ENCODE measurements at regions not wholly inside any gene's neighbourhood (a gene's known extent, or its start where the extent isn't known, plus 50 kb on each side); places are given as distances from the start of the nearest gene placed in this dataset.
"Not testable (repeated sequence)": the region's sequence is repeated elsewhere in the genome, so short reads cannot be mapped to it uniquely, and the experiment has no call there.

DNA sequence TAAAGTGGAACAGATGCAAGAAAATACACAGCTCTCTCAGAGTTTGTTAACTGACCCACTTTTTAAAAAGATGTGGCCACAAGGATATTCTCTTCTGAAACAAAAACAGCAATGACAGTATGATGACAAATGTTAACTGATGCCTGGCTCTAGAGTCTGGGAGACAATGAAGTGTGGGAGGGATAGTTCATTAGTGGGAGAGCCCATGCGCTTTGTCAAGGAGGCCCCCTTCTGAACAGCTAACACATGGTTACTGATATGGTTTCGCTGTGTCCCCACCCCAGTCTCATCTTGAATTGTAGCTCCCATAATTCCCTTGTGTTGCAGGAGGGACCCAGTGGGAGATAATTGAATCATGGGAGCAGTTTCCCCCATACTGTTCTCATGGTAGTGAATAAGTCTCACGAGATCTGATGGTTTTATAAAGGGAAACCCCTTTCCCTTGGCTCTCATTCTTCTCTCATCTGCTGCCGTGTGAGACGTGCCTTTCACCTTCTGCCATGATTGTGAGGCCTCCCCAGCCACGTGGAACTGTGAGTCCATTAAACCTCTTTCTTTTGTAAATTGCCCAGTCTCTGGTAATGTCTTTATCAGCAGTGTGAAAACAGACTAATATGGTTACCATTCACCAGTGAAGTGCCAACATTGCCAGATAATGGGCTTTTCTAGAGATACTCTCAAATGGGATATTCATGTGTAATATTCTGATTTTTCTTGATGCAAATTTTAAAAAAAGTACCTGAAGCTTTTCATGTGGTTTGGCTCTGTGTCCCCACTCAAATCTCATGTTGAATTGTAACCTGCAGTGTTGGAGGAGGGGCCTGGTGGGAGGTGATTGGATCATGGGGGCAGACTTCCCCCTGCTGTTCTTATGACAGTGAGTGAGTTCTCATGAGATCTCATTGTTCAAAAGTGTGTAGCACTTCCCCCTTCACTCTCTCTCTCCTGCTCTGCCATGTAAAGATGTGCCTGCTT, 435.8 kb downstream of the SHISA9 start:
- DNase-seq = not testable (repeated sequence)

DNA sequence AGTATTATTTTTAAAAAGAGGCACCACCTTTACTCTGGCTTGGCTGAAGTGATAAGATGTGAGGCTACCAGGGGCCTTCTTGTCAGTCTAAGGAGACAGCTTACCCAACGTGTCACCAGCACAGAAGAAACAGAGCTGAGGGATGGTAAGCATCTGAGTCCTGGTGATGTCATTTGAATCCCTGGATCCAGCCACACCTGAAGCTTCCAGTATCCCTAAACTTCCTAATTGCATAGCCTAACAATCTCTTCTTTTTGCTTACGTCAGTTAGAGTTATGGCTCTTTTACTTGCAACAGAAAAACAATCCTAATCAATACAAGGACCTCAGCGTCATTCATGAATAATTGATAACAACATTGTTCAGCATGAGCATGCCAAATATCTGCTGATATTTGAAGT, 436.6 kb downstream of the SHISA9 start:
- DNase-seq = no peak

DNA sequence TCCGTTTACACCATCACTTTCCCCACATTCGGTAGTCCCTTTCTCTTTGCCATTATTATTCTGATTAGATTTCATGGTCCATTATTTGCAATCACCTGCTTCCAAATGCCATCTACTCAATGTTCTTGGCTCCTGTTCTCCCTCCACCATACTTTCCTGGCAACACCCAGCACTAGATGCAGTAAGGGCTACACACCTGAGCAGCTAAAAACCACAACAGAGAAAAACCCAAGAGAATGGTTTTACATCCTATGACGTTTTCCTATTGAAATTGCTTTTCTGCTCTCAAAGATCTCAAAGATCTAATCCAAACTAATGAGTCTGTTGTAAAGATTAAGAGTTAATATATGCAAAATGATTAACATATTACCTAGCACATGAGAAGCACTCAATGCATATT, 441.3 kb downstream of the SHISA9 start:
- no peak for DNase-seq

DNA sequence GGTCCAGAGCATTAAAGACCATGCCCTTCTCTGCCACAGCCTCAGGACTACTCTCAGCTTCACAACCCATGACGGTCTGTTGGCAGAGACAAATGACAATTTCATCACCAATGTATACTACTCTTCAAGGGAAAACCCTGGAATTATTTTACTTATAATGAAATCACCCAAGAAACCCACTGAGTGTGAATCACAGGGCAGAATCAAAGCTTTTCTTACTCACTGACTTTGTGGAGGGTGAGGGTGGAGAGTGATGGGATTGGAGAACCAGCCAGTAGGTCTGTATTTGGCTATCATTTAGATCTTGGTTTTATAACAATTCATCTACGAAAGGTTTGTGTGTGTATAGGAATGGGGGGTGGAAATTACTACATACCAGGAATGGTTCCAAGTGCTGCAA, 442.6 kb downstream of the SHISA9 start:
- no peak for DNase-seq

DNA sequence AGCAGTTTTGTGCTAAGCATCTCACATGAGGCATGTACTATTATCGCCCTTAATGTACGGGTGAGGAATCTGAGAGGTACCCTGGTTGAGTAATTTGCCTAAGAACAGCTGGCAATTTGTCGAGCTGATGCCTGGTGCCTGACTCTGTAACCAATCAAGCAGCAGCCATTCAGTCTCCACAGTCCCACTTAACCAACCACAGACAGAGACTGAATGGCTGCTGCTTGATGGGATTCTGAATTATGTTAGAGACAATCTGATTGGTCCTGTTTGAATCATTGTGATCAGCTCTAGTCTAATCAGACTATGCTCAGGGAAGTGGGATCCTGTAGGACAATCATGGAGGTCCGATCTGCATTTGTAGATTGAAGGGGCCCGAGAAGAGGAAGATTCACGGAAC, 447.0 kb downstream of the SHISA9 start:
- DNase-seq = no peak

DNA sequence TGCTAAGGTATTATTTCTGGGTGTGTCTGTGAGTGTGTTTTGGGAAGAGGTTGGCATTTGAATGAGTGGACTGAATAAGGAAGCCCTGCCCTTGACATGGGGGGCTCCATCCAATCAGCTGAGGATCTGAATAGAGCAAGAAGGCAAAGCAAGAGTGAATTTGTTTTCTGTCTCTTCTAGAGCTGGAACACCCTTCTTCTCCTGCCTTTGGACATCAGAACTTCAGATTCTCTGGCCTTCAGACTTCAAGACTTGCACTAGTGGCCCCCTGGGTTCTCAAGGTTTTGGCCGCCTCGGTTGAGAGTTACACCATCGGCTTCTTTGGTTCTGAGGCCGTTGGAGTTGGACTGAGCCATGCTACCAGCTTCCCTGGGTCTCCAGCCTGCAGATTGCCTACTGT, 448.6 kb downstream of the SHISA9 start:
- no peak for DNase-seq

DNA sequence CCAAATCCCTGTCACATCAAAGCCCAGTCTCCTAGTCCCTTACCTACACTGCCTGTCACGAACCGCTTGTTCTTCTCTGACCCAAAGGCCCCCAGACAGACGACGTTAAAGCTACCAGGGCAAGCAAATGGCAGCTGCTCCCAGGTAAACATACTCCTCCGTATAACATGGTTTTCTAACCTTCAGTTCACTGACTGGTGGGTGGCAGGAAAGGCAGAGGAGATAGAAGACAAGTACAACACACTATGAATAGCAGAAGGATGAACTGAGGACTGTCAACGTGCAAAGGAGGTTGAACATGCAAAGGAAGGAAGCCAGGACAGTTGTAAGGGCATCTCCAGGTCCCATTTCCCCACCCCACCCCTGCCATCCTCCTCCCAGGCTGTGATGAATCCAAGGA, 449.8 kb downstream of the SHISA9 start:
- DNase-seq = no peak

DNA sequence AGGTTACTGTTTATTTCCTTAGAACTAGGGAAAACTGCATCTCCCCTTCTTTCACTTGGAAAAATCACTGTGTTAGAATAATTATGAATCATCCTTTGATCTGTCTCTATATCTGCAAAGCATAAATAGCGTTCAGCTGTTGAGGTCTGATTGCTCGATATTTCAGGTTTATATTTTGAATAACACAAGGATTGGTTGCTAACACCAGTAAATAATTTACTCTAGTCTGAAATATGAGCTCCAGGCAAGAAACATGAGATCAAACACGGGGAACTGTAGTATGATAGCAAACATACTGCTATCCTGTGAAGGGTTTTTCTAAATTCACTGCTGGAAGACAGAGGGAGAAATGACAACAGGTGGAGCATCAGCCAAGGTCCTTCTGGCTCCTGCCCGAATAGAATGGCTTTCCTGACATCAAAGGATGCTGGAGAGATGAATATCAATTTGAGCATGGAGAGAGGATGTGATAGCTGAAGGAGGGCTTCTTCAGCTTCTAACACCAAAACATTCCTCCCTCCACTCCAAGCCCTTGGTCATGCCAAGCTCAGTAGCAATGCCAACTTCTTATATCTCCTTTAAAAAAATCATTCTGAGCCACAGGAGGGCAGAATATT, 450.3 kb downstream of the SHISA9 start:
- no peak for DNase-seq

DNA sequence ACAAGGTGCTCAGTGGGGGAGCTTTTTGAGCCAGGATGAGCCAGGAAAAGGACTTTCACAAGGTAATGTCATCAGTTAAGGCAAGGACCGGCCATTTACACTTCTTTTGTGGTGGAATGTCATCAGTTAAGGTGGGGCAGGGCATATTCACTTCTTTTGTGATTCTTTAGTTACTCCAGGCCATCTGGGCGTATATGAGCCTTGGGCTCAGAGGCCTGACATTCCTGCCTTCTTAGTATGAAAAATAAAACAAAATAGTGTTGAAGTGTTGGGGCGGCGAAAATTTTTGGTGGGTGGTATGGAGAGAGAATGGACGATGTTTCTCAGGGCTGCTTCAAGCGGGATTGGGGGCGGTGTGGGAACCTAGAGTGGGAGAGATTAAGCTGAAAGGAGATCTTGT, 451.4 kb downstream of the SHISA9 start:
- DNase-seq = not testable (repeated sequence)

DNA sequence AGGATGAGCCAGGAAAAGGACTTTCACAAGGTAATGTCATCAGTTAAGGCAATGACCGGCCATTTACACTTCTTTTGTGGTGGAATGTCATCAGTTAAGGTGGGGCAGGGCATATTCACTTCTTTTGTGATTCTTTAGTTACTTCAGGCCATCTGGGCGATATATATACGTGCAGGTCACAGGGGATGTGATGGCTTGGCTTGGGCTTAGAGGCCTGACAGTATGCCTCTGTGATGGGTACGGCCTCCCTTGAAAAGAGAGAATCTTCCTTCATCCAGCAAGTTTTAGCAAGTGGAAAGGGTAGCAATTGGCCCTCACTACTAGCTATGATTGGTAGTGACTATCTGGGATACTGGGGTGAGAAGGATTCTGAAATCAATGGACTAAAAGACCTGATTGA, 456.4 kb downstream of the SHISA9 start:
- not testable (repeated sequence) for DNase-seq

DNA sequence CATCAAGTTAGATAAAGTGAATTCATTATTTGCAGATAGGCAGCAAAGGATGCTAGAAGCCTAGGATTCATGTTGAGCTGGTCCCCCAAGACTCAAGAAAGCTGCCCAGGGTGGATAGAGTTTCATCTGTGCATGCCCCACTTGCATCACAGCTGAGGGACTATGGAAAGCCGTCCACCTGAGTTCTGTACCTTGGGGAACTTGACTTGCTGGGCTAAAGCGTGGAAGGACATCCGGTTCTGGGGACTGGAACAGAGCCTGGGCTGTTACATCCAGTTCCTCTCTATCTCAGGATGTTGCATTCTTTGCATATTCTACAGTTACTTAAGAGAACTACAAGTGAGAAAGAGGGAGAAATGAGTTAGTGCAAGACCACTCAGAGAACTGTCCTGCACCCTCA, 458.4 kb downstream of the SHISA9 start:
- no peak for DNase-seq

DNA sequence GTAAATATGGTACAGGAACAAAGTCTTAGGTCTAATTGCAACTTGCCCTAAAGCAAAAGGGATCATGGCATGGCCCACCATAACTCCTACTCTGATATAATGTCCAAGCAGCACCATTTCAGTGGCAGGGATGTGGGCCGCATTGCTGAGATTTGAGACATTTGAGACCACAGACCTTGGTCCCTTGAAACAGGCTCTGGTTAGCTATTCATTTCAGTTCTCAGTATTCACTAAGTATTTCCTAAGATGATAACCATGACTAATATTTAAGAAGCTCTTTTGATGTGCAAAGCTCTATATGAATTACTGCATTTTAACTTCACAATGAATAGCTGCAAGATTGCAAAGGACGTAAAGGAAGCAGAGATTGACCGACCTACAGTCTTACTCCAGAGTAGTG, 471.0 kb downstream of the SHISA9 start:
- DNase-seq = no peak

DNA sequence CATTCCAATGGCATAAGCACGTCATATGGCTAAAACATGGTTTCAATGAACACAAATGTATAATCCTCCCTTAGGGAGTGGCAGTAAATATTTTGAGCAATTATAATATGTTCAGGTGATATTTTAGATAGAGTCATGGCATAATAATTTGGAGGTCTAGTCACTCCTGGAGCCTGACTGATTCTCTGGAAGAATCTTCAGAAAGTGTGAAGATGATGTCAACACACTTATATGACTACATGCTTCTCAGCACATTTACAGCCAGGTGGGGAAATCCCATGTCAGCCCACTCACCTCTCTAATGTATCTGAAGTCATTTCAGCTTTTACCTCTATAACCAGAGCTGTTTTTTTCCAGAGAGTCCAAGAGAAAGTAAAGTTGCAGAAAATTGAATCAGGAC, 474.8 kb downstream of the SHISA9 start:
- DNase-seq = no peak

DNA sequence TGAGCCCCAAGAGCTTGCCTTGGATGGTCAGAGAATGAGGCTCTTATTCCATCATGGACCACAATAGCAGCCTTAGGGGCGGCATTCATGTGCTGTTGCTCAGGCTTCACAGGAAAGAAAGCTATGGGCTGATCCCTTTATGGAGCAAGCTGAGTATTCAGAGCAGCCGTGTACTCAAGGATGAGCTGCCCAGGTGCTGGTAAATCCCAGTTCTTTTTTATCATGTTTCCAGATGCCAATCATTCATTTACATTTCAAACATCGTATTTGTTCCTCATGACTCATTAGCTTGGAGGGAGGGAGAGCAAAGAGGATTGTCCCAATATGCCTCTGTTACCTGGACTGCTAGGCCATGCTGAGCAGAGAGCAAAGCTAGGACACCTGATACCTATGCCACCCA, 475.7 kb downstream of the SHISA9 start:
- DNase-seq = no peak

DNA sequence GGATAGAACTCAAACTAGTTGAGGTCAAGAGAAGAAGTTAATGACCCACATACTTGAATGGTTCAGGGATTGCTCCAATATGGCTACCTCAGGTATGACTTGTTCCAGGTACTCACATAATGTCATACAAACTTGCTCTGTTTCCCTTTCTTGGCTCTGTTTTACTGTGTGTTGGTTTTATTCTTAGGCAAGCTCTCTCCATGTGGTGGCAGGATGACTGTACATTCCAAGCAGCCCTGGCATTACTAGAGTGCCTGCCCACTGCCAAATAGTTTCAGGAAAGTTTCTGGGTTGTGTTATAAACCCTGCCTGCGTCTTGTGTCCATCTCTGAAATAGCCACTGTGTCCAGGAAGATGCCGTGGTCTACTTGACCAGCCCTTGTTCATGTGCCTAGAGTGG, 476.8 kb downstream of the SHISA9 start:
- no peak for DNase-seq

DNA sequence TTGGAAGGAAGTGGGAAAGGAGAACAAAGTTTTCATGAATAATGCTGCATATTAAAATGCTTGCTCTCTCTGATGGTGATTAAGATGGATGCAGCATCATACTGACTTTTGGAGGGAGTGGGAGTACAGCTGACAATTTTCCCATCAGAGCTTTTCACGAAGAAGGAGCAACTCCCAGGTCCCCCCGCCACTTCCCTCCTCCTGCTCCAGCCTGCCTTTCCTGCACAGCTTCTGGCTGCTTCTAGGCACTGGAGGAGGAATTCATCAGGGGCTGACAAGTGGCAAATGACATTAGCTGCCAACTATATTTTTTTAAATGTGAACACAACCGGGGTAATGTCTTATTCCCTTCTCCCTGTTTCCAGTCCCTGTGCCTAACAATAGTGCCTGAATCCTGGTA, 477.9 kb downstream of the SHISA9 start:
- no peak for DNase-seq

DNA sequence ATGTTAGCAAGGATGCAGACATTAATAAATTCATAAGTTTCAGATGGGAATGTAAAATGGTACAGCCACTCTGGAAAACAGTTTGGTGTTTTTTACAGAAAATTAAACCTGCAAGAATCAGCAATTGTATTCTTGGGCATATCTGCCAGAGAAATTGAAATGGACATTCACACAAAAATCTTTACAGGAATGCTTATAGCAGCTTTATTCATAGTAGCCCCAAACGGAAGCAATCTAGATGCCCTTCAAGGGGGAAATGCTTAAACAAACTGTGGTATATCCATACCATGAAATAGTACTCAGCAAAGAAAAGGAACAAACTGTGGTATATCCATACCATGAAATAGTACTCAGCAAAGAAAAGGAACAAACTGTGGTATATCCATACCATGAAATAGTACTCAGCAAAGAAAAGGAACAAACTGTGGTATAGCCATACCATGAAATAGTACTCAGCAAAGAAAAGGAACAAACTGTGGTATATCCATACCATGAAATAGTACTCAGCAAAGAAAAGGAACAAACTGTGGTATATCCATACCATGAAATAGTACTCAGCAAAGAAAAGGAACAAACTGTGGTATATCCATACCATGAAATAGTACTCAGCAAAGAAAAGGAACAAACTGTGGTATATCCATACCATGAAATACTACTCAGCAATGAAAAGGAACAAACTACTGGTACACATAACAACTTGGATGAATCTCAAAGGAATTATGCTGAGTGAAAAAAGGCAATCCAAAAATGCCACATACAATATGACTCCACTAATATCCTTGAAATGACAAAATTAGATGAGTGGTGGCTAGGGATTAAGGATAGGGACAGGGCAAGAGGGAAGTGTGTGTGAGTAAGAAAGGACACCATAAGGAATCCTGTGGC, 484.0 kb downstream of the SHISA9 start:
- not testable (repeated sequence) for DNase-seq

DNA sequence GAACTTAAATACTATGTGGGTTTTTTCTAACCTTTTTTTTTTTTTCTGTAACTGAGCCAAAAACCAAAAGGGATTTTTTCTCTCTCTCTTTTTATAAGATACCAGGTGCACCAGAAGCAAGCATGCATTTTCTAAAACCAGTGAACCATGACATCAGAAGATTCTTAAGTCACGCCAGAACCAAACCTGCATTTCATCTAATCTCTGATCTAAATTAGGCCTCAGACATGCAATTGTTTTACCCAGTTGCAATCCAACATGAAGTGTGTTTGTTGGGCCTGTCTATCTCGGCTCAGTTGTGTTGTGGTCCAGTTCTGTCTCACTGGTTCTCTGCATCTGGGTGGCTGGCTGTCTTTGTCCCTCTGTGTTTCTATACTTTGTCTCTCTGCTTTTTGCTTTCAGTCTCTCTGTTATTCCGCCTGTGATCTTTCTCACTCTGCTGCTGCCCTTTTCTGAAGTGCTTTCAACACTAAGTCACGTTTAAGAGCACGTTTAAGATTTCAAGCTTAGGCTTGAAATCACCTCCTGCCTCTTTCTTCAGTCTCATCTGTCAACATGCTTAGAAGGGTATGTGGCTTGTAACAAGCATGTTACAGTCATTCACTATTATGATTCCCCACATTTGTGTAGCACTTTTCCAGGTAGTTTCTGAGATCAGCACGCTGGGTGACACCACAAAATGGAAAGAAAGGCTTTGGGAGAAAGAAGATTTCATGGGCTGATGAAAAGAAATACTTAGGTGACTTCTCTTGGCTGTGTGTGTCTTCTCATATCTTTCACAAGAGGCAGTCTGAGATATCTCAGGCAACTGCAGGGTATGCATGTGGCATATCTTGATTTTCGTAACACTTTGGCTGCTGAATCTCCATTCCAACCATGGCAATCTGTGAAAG, 488.9 kb downstream of the SHISA9 start:
- no peak for DNase-seq

DNA sequence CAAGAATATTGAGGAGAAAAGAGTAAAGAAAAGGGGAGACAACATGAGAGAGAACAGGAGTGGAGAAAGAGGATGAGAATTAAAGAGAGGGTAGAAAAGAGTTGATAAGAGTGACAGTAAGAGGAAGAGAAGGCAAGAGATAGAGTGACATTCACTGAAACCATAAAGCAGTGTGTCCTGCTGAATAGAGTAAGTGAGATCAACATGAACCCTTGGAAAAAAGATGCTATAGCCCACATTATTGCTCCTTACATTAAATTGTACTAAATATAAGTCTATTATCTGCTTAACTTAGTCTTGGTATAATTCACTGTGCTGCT, 489.5 kb downstream of the SHISA9 start:
- no peak for DNase-seq

DNA sequence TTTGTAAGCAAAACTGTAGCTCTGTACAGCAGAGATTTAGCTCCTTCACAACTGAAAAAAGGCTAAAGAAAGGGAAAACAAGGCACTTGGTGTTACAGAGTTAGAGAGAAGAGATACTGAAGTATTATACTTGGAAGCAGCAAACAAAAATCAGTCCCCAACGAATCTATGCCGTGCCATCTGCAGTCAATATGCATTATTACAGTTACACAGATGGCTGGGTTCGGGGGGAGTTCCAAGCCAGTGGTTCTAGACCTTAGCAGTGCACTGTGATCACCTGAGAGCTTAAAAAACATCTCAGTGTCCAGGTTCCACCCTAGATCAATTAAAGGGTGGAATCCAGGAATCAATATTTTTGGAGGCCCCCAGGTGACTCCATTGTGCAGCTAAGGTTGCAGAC, 489.9 kb downstream of the SHISA9 start:
- DNase-seq = no peak

DNA sequence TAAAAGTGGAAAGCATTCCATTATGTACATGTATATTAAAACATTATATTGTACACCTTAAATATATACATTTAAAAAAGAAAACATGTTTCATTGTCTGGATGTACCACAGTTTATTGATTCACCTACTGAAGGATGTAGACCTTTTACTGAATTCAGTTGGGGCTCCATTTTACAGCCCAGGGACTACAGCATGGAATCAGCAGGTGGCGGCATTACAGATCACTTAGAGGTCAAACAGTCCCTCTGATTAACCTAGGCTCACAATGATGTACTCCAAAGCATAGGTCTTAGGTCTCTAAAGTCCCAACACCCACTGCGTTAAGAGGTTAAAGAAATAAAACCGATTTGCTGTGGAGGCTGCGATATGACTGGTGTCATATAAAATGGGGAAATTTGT, 490.9 kb downstream of the SHISA9 start:
- no peak for DNase-seq

DNA sequence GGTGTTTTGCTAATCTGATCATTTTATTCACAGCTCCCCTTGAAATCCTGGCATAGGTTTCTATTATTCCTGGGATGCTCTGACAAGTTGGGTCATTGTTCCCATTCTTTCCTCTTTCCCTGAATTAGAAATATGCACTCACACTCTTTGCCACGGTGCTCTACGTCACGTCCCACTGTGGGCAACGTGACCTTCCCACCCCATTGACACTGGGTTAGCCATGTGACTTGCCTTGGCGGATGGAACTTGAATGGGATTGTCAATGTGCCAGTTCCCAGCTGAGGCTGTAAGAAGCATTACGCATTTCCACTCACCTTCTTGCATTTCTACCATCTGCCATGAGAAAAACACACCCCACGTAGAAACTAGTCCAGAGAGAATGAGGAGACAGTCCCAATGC, 492.4 kb downstream of the SHISA9 start:
- no peak for DNase-seq

DNA sequence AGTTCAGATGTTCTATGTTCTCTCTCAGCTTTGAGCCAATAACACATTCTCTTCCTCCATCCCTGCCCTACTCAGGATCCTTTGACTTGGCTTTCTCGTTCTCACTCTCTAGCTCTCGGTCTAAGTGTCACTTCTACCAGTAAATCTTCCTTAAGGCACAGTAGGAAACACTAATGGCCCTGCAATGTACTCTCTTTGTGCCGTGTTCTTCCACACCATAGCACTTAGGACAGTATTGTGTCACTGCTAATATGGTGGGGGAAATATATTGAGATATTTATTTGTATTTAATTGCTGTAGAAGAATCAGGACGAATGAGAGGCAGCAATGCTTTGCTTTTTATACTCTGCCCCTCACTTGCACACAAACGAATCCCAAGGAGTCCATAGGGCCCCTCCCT, 493.1 kb downstream of the SHISA9 start:
- no peak for DNase-seq
